ENCODE measurements at regions not wholly inside any gene's neighbourhood (a gene's known extent, or its start where the extent isn't known, plus 50 kb on each side); places are given as distances from the start of the nearest gene placed in this dataset.
"Not testable (repeated sequence)": the region's sequence is repeated elsewhere in the genome, so short reads cannot be mapped to it uniquely, and the experiment has no call there.

DNA sequence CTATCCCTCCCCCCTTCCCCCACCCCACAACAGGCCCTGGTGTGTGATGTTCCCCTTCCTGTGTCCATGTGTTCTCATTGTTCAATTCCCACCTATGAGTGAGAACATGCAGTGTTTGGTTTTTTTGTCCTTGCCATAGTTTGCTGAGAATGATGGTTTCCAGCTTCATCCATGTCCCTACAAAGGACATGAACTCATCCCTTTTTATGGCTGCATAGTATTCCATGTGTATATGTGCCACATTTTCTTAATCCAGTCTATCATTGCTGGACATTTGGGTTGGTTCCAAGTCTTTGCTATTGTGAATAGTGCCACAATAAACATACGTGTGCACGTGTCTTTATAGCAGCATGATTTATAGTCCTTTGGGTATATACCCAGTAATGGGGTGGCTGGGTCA lies 52.3 kb upstream of the MAN1A2 start:
- not testable (repeated sequence) for H3K4me3 ChIP-seq (ENCODE audit: control insufficient read depth, low read depth, low read length); DNase-seq (ENCODE audit: low read depth)

DNA sequence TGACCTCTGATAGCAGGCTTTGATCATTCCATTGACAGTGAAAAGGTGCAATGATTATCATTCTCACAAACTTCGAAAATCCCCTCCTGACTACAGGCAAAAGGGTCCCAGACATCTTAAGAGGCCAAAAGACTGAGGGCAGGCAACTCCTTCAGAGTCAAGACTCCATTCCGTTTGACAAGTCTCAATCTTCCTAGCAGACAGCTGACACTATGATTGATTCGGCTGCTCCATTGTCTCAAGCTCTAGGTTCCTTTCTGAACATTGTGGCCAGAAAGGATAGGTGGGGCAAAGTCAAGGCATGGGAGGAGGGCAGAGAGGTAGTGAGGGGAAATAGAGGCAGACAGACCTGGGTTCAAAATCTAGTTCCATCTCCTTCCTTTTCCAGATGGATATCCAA lies 53.7 kb upstream of the MAN1A2 start:
- no peak for DNase-seq (ENCODE audit: low read depth)
- H3K4me3 ChIP-seq (ENCODE audit: control insufficient read depth, low read depth, low read length): no peak overlapping the region
- TF ChIP-seq, protein P1, sequence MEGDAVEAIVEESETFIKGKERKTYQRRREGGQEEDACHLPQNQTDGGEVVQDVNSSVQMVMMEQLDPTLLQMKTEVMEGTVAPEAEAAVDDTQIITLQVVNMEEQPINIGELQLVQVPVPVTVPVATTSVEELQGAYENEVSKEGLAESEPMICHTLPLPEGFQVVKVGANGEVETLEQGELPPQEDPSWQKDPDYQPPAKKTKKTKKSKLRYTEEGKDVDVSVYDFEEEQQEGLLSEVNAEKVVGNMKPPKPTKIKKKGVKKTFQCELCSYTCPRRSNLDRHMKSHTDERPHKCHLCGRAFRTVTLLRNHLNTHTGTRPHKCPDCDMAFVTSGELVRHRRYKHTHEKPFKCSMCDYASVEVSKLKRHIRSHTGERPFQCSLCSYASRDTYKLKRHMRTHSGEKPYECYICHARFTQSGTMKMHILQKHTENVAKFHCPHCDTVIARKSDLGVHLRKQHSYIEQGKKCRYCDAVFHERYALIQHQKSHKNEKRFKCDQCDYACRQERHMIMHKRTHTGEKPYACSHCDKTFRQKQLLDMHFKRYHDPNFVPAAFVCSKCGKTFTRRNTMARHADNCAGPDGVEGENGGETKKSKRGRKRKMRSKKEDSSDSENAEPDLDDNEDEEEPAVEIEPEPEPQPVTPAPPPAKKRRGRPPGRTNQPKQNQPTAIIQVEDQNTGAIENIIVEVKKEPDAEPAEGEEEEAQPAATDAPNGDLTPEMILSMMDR (IDR thresholded peaks at IDR 0.05; ENCODE audit: control insufficient read depth, insufficient read depth, low read depth, low read length, missing control alignments): no peak

DNA sequence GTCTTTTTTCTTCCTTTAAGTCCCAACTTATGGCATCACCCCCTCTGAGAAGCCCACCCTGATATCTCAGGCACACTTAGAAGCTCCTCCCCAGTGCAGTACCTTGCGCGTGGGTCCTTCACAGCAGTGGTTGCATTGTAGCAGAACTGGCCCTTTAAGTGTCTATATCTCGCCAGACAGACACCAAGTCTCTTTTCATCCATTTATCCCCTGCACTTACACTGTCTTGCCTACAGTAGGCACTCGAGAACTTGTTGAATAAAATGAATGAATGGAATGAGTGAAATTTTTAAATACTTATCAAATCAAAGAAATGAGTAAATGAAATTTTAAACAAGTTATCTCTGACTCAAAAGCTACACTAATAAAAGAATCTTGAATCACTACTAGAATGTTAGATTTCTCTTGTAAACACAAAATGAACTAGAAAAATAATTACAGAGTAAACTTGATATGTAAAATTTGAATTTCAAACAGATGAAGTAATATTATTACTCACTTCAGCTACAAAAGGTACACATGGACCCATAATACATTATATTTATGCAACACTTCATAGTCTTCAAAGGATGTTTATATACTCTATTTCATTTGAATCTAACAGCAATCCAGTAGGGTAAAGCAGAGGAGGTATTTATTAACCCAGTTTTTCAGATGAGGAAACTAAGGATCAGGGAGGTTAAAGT lies 54.7 kb upstream of the MAN1A2 start:
- DNase-seq (ENCODE audit: low read depth): peak; percentile 34
- H3K4me3 ChIP-seq (ENCODE audit: control insufficient read depth, low read depth, low read length): no peak overlapping the region
- TF ChIP-seq, protein P1 (IDR thresholded peaks at IDR 0.05; ENCODE audit: control insufficient read depth, insufficient read depth, low read depth, low read length, missing control alignments): peak; percentile 68

DNA sequence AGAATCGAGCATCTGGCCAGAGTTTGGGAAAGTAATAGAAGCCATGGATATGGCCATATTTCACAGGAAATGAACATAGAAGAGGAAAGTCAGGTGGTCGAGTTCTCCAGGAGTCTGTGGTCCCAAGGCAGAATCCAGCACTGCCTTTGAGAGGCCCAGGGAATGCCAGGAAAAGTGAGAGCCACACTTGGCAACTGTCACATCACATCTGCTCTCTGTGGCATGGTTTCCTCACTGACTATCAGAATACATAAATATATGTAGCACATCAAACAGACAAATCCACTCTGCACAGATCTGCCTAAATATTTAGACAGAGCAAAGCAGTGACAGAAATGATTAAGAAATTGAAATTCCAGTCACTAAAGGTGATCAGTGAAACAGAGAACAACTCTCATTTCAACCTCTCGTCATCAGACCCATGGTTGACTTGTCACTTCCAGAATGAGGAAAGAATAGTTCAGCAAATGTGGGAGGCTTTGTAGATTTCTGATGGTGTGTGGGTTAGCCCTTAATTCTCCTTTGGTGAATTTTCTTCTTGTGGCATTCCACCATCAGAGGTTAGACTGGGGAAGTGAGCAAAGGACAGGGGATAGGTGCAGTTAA lies 58.8 kb upstream of the MAN1A2 start:
- H3K4me3 ChIP-seq (ENCODE audit: control insufficient read depth, low read depth, low read length): no peak overlapping the region
- TF ChIP-seq, protein P1 (IDR thresholded peaks at IDR 0.05; ENCODE audit: control insufficient read depth, insufficient read depth, low read depth, low read length, missing control alignments): no peak
- DNase-seq (ENCODE audit: low read depth): no peak

DNA sequence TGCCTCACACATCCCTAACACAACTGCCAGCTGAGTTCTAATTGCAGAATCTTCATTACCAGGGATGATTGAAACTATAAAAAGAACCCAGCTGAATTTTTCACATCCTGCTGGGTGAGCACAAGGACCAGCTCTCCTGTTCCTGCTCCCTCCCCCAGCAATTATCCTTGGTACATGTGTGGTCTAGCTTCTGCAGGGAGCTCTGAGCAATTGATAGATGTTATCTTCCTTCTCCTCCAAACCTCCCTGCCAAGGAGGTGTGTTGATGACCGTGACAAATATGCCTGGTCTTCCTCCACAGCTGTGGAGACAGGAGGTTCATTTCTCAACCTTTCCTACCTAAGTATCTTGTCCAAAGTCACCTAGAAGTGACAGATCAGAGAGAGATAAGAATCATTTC lies 65.3 kb upstream of the MAN1A2 start:
- DNase-seq (ENCODE audit: low read depth): no peak
- no peak overlapping the region for H3K4me3 ChIP-seq (ENCODE audit: control insufficient read depth, low read depth, low read length)
- TF ChIP-seq, protein P1 (IDR thresholded peaks at IDR 0.05; ENCODE audit: control insufficient read depth, insufficient read depth, low read depth, low read length, missing control alignments): no peak

DNA sequence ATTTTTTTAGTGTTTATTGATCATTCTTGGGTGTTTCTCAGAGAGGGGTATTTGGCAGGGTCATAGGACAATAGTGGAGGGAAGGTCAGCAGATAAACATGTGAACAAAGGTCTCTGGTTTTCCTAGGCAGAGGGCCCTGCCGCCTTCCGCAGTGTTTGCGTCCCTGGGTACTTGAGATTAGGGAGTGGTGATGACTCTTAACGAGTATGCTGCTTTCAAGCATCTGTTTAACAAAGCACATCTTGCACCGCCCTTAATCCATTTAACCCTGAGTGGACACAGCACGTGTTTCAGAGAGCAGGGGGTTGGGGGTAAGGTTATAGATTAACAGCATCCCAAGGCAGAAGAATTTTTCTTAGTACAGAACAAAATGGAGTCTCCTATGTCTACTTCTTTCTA lies 67.1 kb upstream of the MAN1A2 start:
- DNase-seq (ENCODE audit: low read depth); H3K4me3 ChIP-seq (ENCODE audit: control insufficient read depth, low read depth, low read length): not testable (repeated sequence)

DNA sequence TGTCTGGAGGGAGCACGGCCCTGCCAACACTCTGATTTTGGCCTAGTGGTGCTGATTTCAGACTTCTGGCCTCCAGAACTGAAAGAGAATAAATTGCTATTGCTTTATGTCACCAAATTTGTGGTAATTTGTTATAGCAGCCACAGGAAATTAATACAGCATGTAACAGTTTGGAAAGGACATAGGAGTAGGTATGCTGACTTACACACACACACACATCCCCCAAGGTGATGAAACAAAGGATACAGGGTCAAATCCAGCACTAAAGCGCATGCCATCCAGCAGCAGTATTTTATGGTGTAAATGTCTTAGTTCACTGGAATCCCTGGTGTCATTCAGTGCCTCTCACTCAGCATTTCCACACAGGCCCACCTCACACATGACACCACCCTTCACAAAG lies 72.2 kb upstream of the MAN1A2 start:
- DNase-seq (ENCODE audit: low read depth): no peak
- TF ChIP-seq, protein P1 (IDR thresholded peaks at IDR 0.05; ENCODE audit: control insufficient read depth, insufficient read depth, low read depth, low read length, missing control alignments): no peak
- no peak overlapping the region for H3K4me3 ChIP-seq (ENCODE audit: control insufficient read depth, low read depth, low read length)

DNA sequence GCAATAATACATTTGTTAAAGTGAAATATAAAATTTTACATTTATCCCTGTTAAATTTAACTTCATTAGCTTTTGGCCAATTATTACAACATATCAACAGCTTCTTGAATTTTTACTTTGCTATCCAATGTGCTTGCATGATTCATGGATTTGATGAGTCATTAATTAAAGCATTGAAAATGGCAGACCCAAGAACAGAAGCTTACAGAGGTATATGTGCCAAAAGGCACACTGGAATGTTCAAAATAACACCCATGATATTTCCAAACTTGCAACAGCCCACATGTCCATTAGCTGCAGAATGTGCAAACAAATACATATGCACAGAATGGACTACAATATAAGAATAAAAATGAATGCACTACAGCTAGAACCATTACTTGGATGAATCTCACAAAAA lies 76.4 kb upstream of the MAN1A2 start:
- H3K4me3 ChIP-seq (ENCODE audit: control insufficient read depth, low read depth, low read length): no peak overlapping the region
- TF ChIP-seq, protein P1 (IDR thresholded peaks at IDR 0.05; ENCODE audit: control insufficient read depth, insufficient read depth, low read depth, low read length, missing control alignments): no peak
- DNase-seq (ENCODE audit: low read depth): no peak

Measured in AG09309 (cell line).